ENCODE measurements at regions not wholly inside any gene's neighbourhood (a gene's known extent, or its start where the extent isn't known, plus 50 kb on each side); places are given as distances from the start of the nearest gene placed in this dataset.
A peak's percentile ranks its signal among the peaks of the same experiment; 100 is the strongest.
"Not testable (repeated sequence)": the region's sequence is repeated elsewhere in the genome, so short reads cannot be mapped to it uniquely, and the experiment has no call there.

GRCh38 chr2:16925145-16925544, 259.5 kb upstream of the CYRIA start:
- no peaks in the 10 kb centered on the region for H3K36me3 ChIP-seq
- no peaks in the 10 kb centered on the region for H3K27me3 ChIP-seq
- intact Hi-C loops (cut with DNase I), result no loop called here
- TF ChIP-seq CTCF (IDR thresholded peaks at IDR 0.05), result no peak
- no peaks in the 10 kb centered on the region for H3K4me1 ChIP-seq
- H3K27ac ChIP-seq, result no peak overlapping the region
- no peak for DNase-seq
- no peak overlapping the region for H3K4me3 ChIP-seq
- ATAC-seq, result no peak
- peaks cover 0 to 5% of the 10 kb centered on the region in 2 donors for H3K9me3 ChIP-seq

GRCh38 chr2:16915341-16915755, 249.7 kb upstream of the CYRIA start:
- intact Hi-C loops (cut with DNase I); H3K9me3 ChIP-seq; DNase-seq; H3K27ac ChIP-seq; H3K4me3 ChIP-seq; H3K36me3 ChIP-seq; H3K4me1 ChIP-seq; H3K27me3 ChIP-seq: not testable (repeated sequence)
- peak; percentile 72 for ATAC-seq

- no peak for TF ChIP-seq CTCF (IDR thresholded peaks at IDR 0.05)
- intact Hi-C loops (cut with DNase I), result no loop called here
These were observed 246.1 kb upstream of the CYRIA start for GRCh38 chr2:16911746-16912145.

GRCh38 chr2:16908656-16909055, 243.0 kb upstream of the CYRIA start:
- no peak for DNase-seq

More at GRCh38 chr2:16911746-16912145, 246.1 kb upstream of the CYRIA start:
- Histone ChIP-seq H3K27me3 (no peaks in the 10 kb centered on the region), H3K4me3 (no peak overlapping the region), H3K4me1 (no peaks in the 10 kb centered on the region), H3K36me3 (no peaks in the 10 kb centered on the region), H3K9me3 (no peaks in the 10 kb centered on the region), H3K27ac (no peak overlapping the region)
- DNase-seq (no peak), ATAC-seq (no peak)

GRCh38 chr2:16907645-16908282, 242.1 kb upstream of the CYRIA start:
- ATAC-seq, result no peak
- Histone ChIP-seq H3K4me1 (no peaks in the 10 kb centered on the region), H3K9me3 (no peaks in the 10 kb centered on the region), H3K36me3 (no peaks in the 10 kb centered on the region), H3K27ac (no peak overlapping the region), H3K27me3 (no peaks in the 10 kb centered on the region), H3K4me3 (no peak overlapping the region)
- no peak for TF ChIP-seq CTCF (IDR thresholded peaks at IDR 0.05)
- intact Hi-C loops (cut with DNase I), result no loop called here
- DNase-seq, result no peak

More at GRCh38 chr2:16908656-16909055, 243.0 kb upstream of the CYRIA start:
- Histone ChIP-seq H3K4me1 (no peaks in the 10 kb centered on the region), H3K27ac (no peak overlapping the region), H3K36me3 (no peaks in the 10 kb centered on the region), H3K4me3 (no peak overlapping the region), H3K27me3 (no peaks in the 10 kb centered on the region), H3K9me3 (no peaks in the 10 kb centered on the region)
- ATAC-seq, result no peak
- TF ChIP-seq CTCF (IDR thresholded peaks at IDR 0.05), result no peak
- intact Hi-C loops (cut with DNase I), result no loop called here

GRCh38 chr2:16905325-16905724, 239.7 kb upstream of the CYRIA start:
- H3K4me1 ChIP-seq; ATAC-seq; intact Hi-C loops (cut with DNase I); H3K27me3 ChIP-seq; H3K36me3 ChIP-seq; H3K9me3 ChIP-seq; H3K27ac ChIP-seq; DNase-seq; H3K4me3 ChIP-seq: not testable (repeated sequence)

Data from left lung (tissue), 4 donors.